ENCODE measurements at regions not wholly inside any gene's neighbourhood (a gene's known extent, or its start where the extent isn't known, plus 50 kb on each side); places are given as distances from the start of the nearest gene placed in this dataset.

DNA sequence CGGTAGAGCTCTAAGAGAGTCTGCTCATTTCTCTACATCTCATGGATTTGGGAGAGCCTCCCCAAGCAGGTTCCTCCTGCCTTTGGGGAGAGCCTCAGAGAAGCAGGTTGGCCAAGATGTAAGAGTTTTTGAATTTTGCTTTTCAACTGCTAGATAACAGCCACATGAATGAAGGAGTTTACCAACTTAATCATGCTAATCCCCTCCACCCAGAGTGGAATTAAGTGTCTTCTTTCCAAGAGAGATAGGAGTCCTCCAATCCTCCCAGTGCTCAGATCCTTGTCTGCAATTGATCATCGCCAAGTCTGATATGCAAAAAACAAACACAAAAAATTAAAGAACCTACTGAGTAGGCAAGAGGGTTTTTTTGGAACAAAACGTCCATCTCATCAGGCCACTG, 99.4 kb upstream of the MAP3K1 start:
- TF ChIP-seq POLR2A (IDR thresholded peaks at IDR 0.05; ENCODE audit: low read length): no peak
- no peak for TF ChIP-seq GATA1 (IDR thresholded peaks at IDR 0.05; ENCODE audit: low read depth, low read length)

Measured in erythroblast (primary cell).